DND-41 (cell line): ENCODE measurements at regions not wholly inside any gene's neighbourhood (a gene's known extent, or its start where the extent isn't known, plus 50 kb on each side); places are given as distances from the start of the nearest gene placed in this dataset.

ENCODE experiments used
- CTCF ChIP-seq: IDR thresholded peaks from 2 replicates; pipeline ENCODE4 v1.5.1; 2012; ENCODE audit warnings: borderline replicate concordance, low read length, moderate library complexity, mild to moderate bottlenecking; ENCODE audit not compliant: poor library complexity, severe bottlenecking; ENCODE audit errors: extremely low read depth
- EZH2 ChIP-seq: IDR thresholded peaks from 3 replicates; pipeline ENCODE4 v1.6.1; 2012; ENCODE audit warnings: borderline replicate concordance, low read depth, mild to moderate bottlenecking, moderate library complexity, low read length, inconsistent platforms; ENCODE audit not compliant: severe bottlenecking

GRCh38 chr14:34165847-34166350, 215.0 kb upstream of the EGLN3 start:
- no peak for TF ChIP-seq CTCF
- no peak for TF ChIP-seq EZH2
